ENCODE measurements at regions not wholly inside any gene's neighbourhood (a gene's known extent, or its start where the extent isn't known, plus 50 kb on each side); places are given as distances from the start of the nearest gene placed in this dataset.

DNA sequence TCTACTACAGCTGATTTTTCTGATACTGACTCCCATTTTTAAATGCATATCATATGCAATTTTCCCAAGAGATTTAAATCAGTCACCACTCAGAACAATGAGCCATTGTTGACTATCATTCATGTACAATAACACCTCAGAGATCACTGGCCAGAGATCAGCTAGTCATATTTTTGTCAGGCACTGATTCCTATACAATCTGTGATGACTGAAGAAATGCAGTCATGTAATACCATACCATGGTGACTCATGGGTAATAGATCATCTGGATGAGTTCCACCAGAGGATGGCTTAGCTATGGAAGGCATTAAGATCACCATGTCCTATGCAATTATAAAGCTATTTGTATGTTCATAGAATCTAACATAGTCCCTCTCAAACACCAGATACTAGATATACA, 285.7 kb upstream of the DCC start:
- TF ChIP-seq, protein P1, sequence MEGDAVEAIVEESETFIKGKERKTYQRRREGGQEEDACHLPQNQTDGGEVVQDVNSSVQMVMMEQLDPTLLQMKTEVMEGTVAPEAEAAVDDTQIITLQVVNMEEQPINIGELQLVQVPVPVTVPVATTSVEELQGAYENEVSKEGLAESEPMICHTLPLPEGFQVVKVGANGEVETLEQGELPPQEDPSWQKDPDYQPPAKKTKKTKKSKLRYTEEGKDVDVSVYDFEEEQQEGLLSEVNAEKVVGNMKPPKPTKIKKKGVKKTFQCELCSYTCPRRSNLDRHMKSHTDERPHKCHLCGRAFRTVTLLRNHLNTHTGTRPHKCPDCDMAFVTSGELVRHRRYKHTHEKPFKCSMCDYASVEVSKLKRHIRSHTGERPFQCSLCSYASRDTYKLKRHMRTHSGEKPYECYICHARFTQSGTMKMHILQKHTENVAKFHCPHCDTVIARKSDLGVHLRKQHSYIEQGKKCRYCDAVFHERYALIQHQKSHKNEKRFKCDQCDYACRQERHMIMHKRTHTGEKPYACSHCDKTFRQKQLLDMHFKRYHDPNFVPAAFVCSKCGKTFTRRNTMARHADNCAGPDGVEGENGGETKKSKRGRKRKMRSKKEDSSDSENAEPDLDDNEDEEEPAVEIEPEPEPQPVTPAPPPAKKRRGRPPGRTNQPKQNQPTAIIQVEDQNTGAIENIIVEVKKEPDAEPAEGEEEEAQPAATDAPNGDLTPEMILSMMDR (conservative IDR thresholded peaks at IDR 0.05 in 1 of 2, IDR thresholded peaks at IDR 0.05 in 1 of 2; ENCODE audit: low read depth in 1 of 2, low read length in 2 of 2): no peak
- no peak for TF ChIP-seq EZH2 (IDR thresholded peaks at IDR 0.05; ENCODE audit: low read length, missing control alignments)

Data from fibroblast of lung (primary cell).